ENCODE measurements at regions not wholly inside any gene's neighbourhood (a gene's known extent, or its start where the extent isn't known, plus 50 kb on each side); places are given as distances from the start of the nearest gene placed in this dataset.

GRCh38 chr2:8234757-8235374 lies 447.0 kb upstream of the ID2 start:
- no peak for TF ChIP-seq CTCF (IDR thresholded peaks at IDR 0.05; ENCODE audit: control insufficient read depth, extremely low read depth, insufficient read depth)
- no peak overlapping the region for H3K4me3 ChIP-seq (ENCODE audit: low read depth, low read length)
- DNase-seq (ENCODE audit: low read depth), result no peak

- no peak for DNase-seq (ENCODE audit: low read depth)
- H3K4me3 ChIP-seq (ENCODE audit: low read depth, low read length), result no peak overlapping the region
- no peak for TF ChIP-seq CTCF (IDR thresholded peaks at IDR 0.05; ENCODE audit: control insufficient read depth, extremely low read depth, insufficient read depth)
Measured at GRCh38 chr2:8235419-8235818, 446.4 kb upstream of the ID2 start.

GRCh38 chr2:8236391-8236790 lies 445.5 kb upstream of the ID2 start:
- H3K4me3 ChIP-seq (ENCODE audit: low read depth, low read length), result no peak overlapping the region
- no peak for TF ChIP-seq CTCF (IDR thresholded peaks at IDR 0.05; ENCODE audit: control insufficient read depth, extremely low read depth, insufficient read depth)
- DNase-seq (ENCODE audit: low read depth), result no peak

- no peak for TF ChIP-seq CTCF (IDR thresholded peaks at IDR 0.05; ENCODE audit: control insufficient read depth, extremely low read depth, insufficient read depth)
- H3K4me3 ChIP-seq (ENCODE audit: low read depth, low read length), result no peak overlapping the region
- DNase-seq (ENCODE audit: low read depth), result no peak
Measured at GRCh38 chr2:8238521-8239230, 443.2 kb upstream of the ID2 start.

- DNase-seq (ENCODE audit: low read depth), result no peak
- H3K4me3 ChIP-seq (ENCODE audit: low read depth, low read length), result no peak overlapping the region
- TF ChIP-seq CTCF (IDR thresholded peaks at IDR 0.05; ENCODE audit: control insufficient read depth, extremely low read depth, insufficient read depth), result no peak
Measured at GRCh38 chr2:8239531-8240088, 442.2 kb upstream of the ID2 start.

- DNase-seq (ENCODE audit: low read depth), result no peak
- no peak for TF ChIP-seq CTCF (IDR thresholded peaks at IDR 0.05; ENCODE audit: control insufficient read depth, extremely low read depth, insufficient read depth)
Measured at GRCh38 chr2:8241317-8241716, 440.5 kb upstream of the ID2 start.

More at GRCh38 chr2:8241317-8241716, 440.5 kb upstream of the ID2 start:
- H3K4me3 ChIP-seq (ENCODE audit: low read depth, low read length), result no peak overlapping the region
